Activated CD4-positive, alpha-beta T cell treated with anti-CD3 and anti-CD28 coated beads, Interleukin-2, amount 10 ng/mL, durations not matched to agents 24 days and 14 days (primary cell): ENCODE measurements at regions not wholly inside any gene's neighbourhood (a gene's known extent, or its start where the extent isn't known, plus 50 kb on each side); places are given as distances from the start of the nearest gene placed in this dataset.
A peak's percentile ranks its signal among the peaks of the same experiment; 100 is the strongest.

Source experiments
- DNase-seq: peaks from one replicate; pipeline ENCODE4 v3.0.0; 2022
- H3K27ac Mint-ChIP-seq: one replicate; pipeline ENCODE4 v1.8.0; 2022; ENCODE audit warnings: mild to moderate bottlenecking, mixed read lengths
- H3K27me3 Mint-ChIP-seq: one replicate; pipeline ENCODE4 v1.8.0; 2022; ENCODE audit warnings: mixed read lengths
- H3K36me3 Mint-ChIP-seq: one replicate; pipeline ENCODE4 v1.8.0; 2022; ENCODE audit warnings: low read depth, mild to moderate bottlenecking, mixed read lengths
- H3K4me1 Mint-ChIP-seq: one replicate; pipeline ENCODE4 v1.8.0; 2021; ENCODE audit warnings: mixed read lengths
- H3K4me3 Mint-ChIP-seq: one replicate; pipeline ENCODE4 v1.8.0; 2022; ENCODE audit warnings: mild to moderate bottlenecking, moderate library complexity, mixed read lengths
- H3K9me3 Mint-ChIP-seq: one replicate; pipeline ENCODE4 v1.8.0; 2021; ENCODE audit warnings: mixed read lengths
- intact Hi-C: fragments of 100-400 bp; cut with micrococcal nuclease; formaldehyde crosslinking; loops from one replicate; pipeline ENCODE4 v1.15.1; 2023

- DNase-seq, result no peak
- Mint-ChIP-seq H3K27me3 (no peaks in the 10 kb centered on the region), H3K9me3 (no peaks in the 10 kb centered on the region), H3K4me1 (no peaks in the 10 kb centered on the region), H3K36me3 (no peaks in the 10 kb centered on the region), H3K27ac (no peak overlapping the region), H3K4me3 (no peak overlapping the region)
- intact Hi-C loops, result no loop called here
Observed at GRCh38 chr2:194264586-194264985, 1392.4 kb upstream of the SLC39A10 start.

DNA sequence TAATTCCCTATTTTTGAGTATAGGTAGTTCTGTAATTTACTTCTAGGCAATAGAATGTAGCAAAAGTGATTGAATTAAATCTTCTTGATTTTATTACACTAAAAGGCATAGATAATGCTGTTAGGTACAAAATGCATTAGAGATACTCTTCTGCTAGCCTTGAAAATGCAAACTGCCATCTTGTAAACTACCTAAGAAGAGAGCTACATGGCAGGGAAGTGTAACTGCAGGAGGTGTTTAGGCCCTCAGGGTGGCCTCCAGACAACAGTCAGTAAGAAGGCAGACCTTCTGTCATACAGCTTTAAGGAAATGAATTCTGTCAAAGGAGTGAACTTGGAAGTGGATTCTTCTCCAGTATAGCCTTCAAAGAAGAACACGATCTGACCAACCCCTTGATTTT lies 1396.8 kb upstream of the SLC39A10 start:
- Mint-ChIP-seq H3K27me3 (no peaks in the 10 kb centered on the region), H3K4me1 (no peaks in the 10 kb centered on the region), H3K27ac (no peak overlapping the region), H3K36me3 (no peaks in the 10 kb centered on the region), H3K4me3 (no peak overlapping the region), H3K9me3 (no peaks in the 10 kb centered on the region)
- intact Hi-C loops, result no loop called here
- no peak for DNase-seq

DNA sequence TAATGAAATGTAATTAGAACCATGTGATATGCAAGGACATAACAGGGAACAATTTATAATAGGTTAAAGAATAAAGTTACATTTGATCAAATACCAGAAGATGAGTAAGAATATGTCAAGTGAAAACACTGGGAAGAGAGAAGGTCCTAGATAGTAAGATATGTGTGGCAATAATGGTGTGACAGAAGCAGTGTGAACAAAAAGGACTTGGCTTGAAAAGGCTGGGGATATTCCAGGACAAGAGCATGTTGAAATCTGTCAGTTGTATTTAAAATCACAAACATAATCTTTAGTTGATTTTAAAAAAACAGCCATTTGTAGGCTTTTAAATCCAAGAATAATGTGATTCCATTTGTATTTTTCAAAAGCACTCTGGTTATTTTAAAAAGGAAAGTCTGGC lies 1399.9 kb upstream of the SLC39A10 start:
- intact Hi-C loops, result no loop called here
- H3K4me1 Mint-ChIP-seq, result no peaks in the 10 kb centered on the region
- no peaks in the 10 kb centered on the region for H3K27me3 Mint-ChIP-seq
- no peak overlapping the region for H3K4me3 Mint-ChIP-seq
- H3K27ac Mint-ChIP-seq, result no peak overlapping the region
- H3K36me3 Mint-ChIP-seq, result no peaks in the 10 kb centered on the region
- DNase-seq, result no peak
- H3K9me3 Mint-ChIP-seq, result no peaks in the 10 kb centered on the region

DNA sequence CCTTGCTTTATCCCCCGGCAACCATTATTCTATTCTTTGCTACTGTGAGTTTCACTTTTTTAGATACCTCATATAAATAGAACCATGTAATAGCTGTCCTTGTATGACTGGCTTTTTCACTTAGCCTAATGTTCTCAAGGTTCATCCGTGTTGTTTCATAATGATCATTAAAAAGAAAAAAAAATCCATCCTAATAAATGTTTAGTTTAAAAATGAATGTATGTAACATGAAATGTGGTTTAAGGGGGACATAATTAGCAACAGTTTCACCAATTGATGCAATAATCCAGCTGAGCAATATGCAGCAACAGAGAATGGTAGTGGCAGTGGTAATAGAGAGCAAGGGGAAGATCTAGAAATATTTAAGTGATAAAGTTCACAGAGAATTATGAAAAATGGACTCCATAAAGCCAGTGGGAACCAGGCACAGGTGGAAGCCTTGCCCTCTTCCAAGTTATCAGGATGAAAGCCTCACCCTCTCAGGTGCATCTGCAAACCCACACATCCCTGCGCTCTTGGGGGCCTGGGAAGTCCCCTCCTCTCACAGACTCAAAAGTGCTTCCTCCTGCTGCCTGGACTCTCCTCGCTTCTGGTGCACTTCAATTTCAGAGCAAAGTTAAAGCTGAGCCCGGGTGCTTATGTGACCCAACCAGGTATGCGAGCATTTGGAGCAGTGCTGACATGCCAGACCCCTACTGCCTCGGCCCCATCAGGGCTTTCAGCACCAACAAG lies 1403.3 kb upstream of the SLC39A10 start:
- Mint-ChIP-seq H3K27me3 (no peaks in the 10 kb centered on the region), H3K9me3 (no peaks in the 10 kb centered on the region), H3K4me1 (no peaks in the 10 kb centered on the region), H3K4me3 (no peak overlapping the region), H3K36me3 (no peaks in the 10 kb centered on the region), H3K27ac (no peak overlapping the region)
- no peak for DNase-seq
- intact Hi-C loops, result no loop called here

- H3K4me3 Mint-ChIP-seq, result no peak overlapping the region
- H3K27ac Mint-ChIP-seq, result no peak overlapping the region
- H3K9me3 Mint-ChIP-seq, result no peaks in the 10 kb centered on the region
- DNase-seq, result no peak
- no peaks in the 10 kb centered on the region for H3K27me3 Mint-ChIP-seq
- no peaks in the 10 kb centered on the region for H3K36me3 Mint-ChIP-seq
- no peaks in the 10 kb centered on the region for H3K4me1 Mint-ChIP-seq
- intact Hi-C loops, result no loop called here
Observed at GRCh38 chr2:194252127-194252526, 1404.9 kb upstream of the SLC39A10 start.

DNA sequence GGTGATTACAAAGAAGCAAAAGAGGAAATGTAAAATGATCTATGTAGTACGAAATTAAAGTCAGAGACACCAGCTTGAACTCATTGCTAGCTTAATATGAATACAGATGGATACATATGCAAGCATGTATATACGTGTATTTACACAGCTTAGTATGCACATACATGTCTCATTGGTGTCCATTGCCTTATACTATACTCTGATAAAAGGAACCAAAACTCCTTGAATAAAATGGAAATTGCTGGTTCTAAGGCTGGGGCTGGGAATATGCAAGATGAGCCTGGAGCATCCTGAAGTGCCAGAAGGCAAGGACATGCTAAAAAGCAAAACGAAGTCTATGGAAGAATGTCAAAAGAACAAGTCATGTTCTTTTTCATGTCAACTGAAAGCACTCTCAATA lies 1424.4 kb upstream of the SLC39A10 start:
- Mint-ChIP-seq H3K36me3 (no peaks in the 10 kb centered on the region), H3K4me3 (no peak overlapping the region), H3K27me3 (no peaks in the 10 kb centered on the region), H3K27ac (no peak overlapping the region), H3K9me3 (no peaks in the 10 kb centered on the region), H3K4me1 (no peaks in the 10 kb centered on the region)
- DNase-seq, result no peak
- intact Hi-C loops, result no loop called here

GRCh38 chr2:194223218-194223617 lies 1433.8 kb upstream of the SLC39A10 start:
- Mint-ChIP-seq H3K4me1 (no peaks in the 10 kb centered on the region), H3K36me3 (no peaks in the 10 kb centered on the region), H3K4me3 (no peak overlapping the region), H3K27ac (no peak overlapping the region), H3K27me3 (no peaks in the 10 kb centered on the region), H3K9me3 (no peaks in the 10 kb centered on the region)
- DNase-seq, result no peak
- intact Hi-C loops, result no loop called here

- intact Hi-C loops, result no loop called here
- no peak for DNase-seq
Observed at GRCh38 chr2:194214192-194214591, 1442.8 kb upstream of the SLC39A10 start.

DNA sequence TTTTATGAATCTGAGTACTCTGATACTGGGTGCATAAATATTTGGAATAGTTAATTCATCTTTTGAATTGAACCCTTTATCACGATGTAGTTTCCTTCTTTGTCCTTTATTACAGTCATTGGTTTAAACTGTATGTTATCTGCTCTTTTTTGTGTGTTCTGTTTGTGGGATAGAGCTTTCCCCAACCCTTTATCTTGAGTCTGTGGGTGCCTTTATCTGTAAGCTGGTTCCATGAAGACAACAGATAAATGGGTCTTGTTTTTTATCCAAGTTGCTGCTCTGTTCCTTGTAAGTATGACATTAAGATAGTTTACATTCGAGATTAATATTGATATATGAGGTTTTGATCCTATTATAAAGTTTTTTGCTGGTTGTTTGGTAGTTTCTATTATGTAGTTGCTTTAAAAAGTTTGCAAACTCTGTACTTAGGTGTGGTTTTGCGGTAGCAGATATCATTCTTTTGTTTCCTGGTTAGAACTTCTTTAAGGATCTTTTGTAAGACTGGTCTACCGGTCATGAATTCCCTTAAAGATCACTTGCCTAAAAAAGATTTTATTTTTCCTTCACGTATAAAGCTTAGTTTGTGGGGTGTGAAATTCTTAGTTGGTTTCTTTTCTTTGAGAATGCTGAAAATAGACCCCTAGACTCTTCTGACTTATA lies 1451.3 kb upstream of the SLC39A10 start:
- no peaks in the 10 kb centered on the region for H3K36me3 Mint-ChIP-seq
- no peaks in the 10 kb centered on the region for H3K9me3 Mint-ChIP-seq
- H3K4me3 Mint-ChIP-seq, result no peak overlapping the region
- no peak for DNase-seq
- intact Hi-C loops, result no loop called here
- no peak overlapping the region for H3K27ac Mint-ChIP-seq
- H3K4me1 Mint-ChIP-seq, result no peaks in the 10 kb centered on the region
- no peaks in the 10 kb centered on the region for H3K27me3 Mint-ChIP-seq

More at GRCh38 chr2:194214192-194214591, 1442.8 kb upstream of the SLC39A10 start:
- H3K27ac Mint-ChIP-seq, result no peak overlapping the region
- no peaks in the 10 kb centered on the region for H3K9me3 Mint-ChIP-seq
- no peaks in the 10 kb centered on the region for H3K36me3 Mint-ChIP-seq
- H3K27me3 Mint-ChIP-seq, result no peaks in the 10 kb centered on the region
- no peaks in the 10 kb centered on the region for H3K4me1 Mint-ChIP-seq
- H3K4me3 Mint-ChIP-seq, result no peak overlapping the region

- H3K4me1 Mint-ChIP-seq, result no peaks in the 10 kb centered on the region
- H3K27ac Mint-ChIP-seq, result no peak overlapping the region
- H3K4me3 Mint-ChIP-seq, result no peak overlapping the region
- H3K36me3 Mint-ChIP-seq, result no peaks in the 10 kb centered on the region
- intact Hi-C loops, result no loop called here
- DNase-seq, result no peak
- H3K9me3 Mint-ChIP-seq, result no peaks in the 10 kb centered on the region
- H3K27me3 Mint-ChIP-seq, result no peaks in the 10 kb centered on the region
Observed at GRCh38 chr2:194203898-194204297, 1453.1 kb upstream of the SLC39A10 start.

- no peak for DNase-seq
- intact Hi-C loops, result no loop called here
- Mint-ChIP-seq H3K4me3 (no peak overlapping the region), H3K27me3 (no peaks in the 10 kb centered on the region), H3K27ac (no peak overlapping the region), H3K36me3 (no peaks in the 10 kb centered on the region), H3K9me3 (no peaks in the 10 kb centered on the region), H3K4me1 (no peaks in the 10 kb centered on the region)
Observed at GRCh38 chr2:194182888-194183287, 1474.1 kb upstream of the SLC39A10 start.

DNA sequence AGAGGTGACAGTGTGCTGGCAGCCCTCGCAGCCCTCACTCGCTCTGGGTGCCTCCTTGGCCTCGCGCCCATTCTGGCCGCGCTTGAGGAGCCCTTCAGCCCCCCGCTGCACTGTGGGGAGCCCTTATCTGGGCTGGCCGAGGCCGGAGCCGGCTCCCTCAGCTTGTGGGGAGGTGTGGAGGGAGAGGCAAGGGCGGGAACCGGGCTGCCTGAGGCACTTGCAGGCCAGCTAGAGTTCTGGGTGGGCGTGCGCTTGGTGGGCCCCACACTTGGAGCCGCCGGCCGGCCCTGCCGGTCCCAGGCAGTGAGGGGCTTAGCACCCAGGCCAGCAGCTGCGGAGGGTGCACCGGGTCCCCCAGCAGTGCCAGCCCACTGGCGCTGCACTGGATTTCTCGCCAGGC lies 1480.9 kb upstream of the SLC39A10 start:
- Mint-ChIP-seq H3K27ac (no peak overlapping the region), H3K36me3 (no peaks in the 10 kb centered on the region), H3K4me1 (no peaks in the 10 kb centered on the region), H3K4me3 (no peak overlapping the region), H3K27me3 (no peaks in the 10 kb centered on the region), H3K9me3 (peaks cover 6% of the 10 kb centered on the region)
- no peak for DNase-seq
- intact Hi-C loops, result no loop called here

- intact Hi-C loops, result loop anchor here (5.0 kb wide), 1 partner anchor 1900 kb away; the partner anchor contains the start of gene DNAH7
- H3K27ac Mint-ChIP-seq, result no peak overlapping the region
- no peaks in the 10 kb centered on the region for H3K4me1 Mint-ChIP-seq
- no peaks in the 10 kb centered on the region for H3K36me3 Mint-ChIP-seq
- DNase-seq, result peak; percentile 60
- no peaks in the 10 kb centered on the region for H3K9me3 Mint-ChIP-seq
- peaks cover 2% of the 10 kb centered on the region for H3K27me3 Mint-ChIP-seq
- H3K4me3 Mint-ChIP-seq, result no peak overlapping the region
Observed at GRCh38 chr2:194166818-194167217, 1490.2 kb upstream of the SLC39A10 start.

GRCh38 chr2:194155431-194155830 lies 1501.6 kb upstream of the SLC39A10 start:
- no peaks in the 10 kb centered on the region for H3K36me3 Mint-ChIP-seq
- H3K4me1 Mint-ChIP-seq, result no peaks in the 10 kb centered on the region
- DNase-seq, result no peak
- H3K9me3 Mint-ChIP-seq, result no peaks in the 10 kb centered on the region
- intact Hi-C loops, result no loop called here
- H3K27ac Mint-ChIP-seq, result no peak overlapping the region
- H3K4me3 Mint-ChIP-seq, result no peak overlapping the region
- H3K27me3 Mint-ChIP-seq, result no peaks in the 10 kb centered on the region

- Mint-ChIP-seq H3K36me3 (no peaks in the 10 kb centered on the region), H3K9me3 (no peaks in the 10 kb centered on the region), H3K4me1 (no peaks in the 10 kb centered on the region), H3K27me3 (no peaks in the 10 kb centered on the region), H3K4me3 (no peak overlapping the region), H3K27ac (no peak overlapping the region)
- intact Hi-C loops, result no loop called here
- DNase-seq, result no peak
Observed at GRCh38 chr2:194151231-194151630, 1505.8 kb upstream of the SLC39A10 start.
